Vagina (tissue), 2 donors: ENCODE measurements at regions not wholly inside any gene's neighbourhood (a gene's known extent, or its start where the extent isn't known, plus 50 kb on each side); places are given as distances from the start of the nearest gene placed in this dataset.

Source experiments
- DNase-seq, 2 donors: peaks; one replicate each; pipeline ENCODE4 v3.0.0-alpha.2; 2017; ENCODE audit errors: extremely low spot score in 2 of 2
- H3K27ac ChIP-seq: fragments of 200-600 bp; sonication (generic); one replicate; pipeline ENCODE4 v1.5.1; 2019
- H3K27me3 ChIP-seq: fragments of 200-600 bp; sonication (generic); one replicate; pipeline ENCODE4 v1.5.1; 2019
- H3K36me3 ChIP-seq, 2 donors: fragments of 200-600 bp; sonication (generic); one replicate each; pipeline ENCODE4 v1.5.1; 2017 to 2019
- H3K4me1 ChIP-seq: fragments of 200-600 bp; sonication (generic); one replicate; pipeline ENCODE4 v1.5.1; 2019
- H3K4me3 ChIP-seq, 2 donors: fragments of 200-600 bp; sonication (generic); 1 replicate in 1 of 2; 2 replicates in 1 of 2; pipeline ENCODE4 v1.5.1; 2016 to 2019
- H3K9me3 ChIP-seq: fragments of 200-600 bp; sonication (generic); one replicate; pipeline ENCODE4 v1.5.1; 2019
- POLR2A ChIP-seq, 2 donors: fragments of 450-650 bp; IDR thresholded peaks; one replicate each; pipeline ENCODE4 v1.6.1; 2017; ENCODE audit warnings: antibody characterized with exemption in 2 of 2, mild to moderate bottlenecking in 2 of 2, moderate library complexity in 2 of 2
- POLR2AphosphoS5 ChIP-seq, 2 donors: sonication (generic); formaldehyde crosslinking; IDR thresholded peaks; one replicate each; pipeline ENCODE4 v1.9.0; 2017; ENCODE audit warnings: antibody characterized with exemption in 2 of 2, mild to moderate bottlenecking in 2 of 2, low read depth in 1 of 2; ENCODE audit not compliant: insufficient read depth in 1 of 2
- intact Hi-C: fragments of 100-400 bp; cut with DNase I; formaldehyde crosslinking; loops from one replicate; pipeline ENCODE4 v1.15.1; 2023
- TF ChIP-seq, protein P1 (sequence below), 3 experiments: fragments of 450-650 bp in 2 of 3; fragments of 200-600 bp in 1 of 3; sonication (generic) in 1 of 3; IDR thresholded peaks; one replicate each; pipeline ENCODE4 v1.5.1; 2017 to 2019; ENCODE audit warnings: antibody characterized with exemption in 3 of 3, mild to moderate bottlenecking in 2 of 3, moderate library complexity in 2 of 3

DNA sequence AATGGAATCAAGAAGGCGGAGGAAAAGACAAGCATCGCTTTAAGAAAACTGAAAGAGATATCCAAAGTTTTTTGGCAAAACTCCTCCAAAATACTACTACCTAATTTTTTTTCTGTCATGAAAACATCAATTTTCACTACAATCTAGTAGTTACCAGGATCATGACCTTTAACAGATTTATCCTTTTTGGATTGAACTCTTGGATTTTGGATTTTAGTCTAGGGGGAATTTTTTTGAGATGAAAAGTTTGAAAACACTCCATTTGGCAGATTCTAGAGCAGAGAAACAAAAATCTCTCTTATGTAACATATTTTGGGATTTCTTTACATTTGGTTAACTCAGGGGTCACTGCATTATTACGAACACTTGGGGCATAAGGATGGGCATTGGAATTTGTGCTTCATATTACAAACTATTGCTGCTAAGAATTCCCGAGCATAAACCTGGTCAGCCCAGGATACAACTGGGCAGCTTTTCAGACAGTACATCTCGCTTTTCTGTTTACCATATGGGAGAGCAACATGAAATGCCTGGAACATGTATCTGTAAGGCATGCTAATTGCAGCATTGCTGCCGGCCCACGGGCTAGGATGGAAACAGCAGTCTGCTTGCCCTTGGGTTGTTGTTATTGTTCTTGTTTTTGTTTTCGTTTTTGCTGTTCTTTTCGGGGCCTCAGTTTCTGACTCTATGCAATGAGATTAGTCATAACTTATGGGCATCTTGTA, 264.3 kb downstream of the RHOU start:
- Histone ChIP-seq H3K36me3 (no peaks in the 10 kb centered on the region), H3K27me3 (no peaks in the 10 kb centered on the region), H3K27ac (no peak overlapping the region), H3K4me3 (no peak overlapping the region), H3K9me3 (no peaks in the 10 kb centered on the region), H3K4me1 (no peaks in the 10 kb centered on the region)
- intact Hi-C loops, result no loop called here
- DNase-seq, result peak; percentile 16 to 49
- no peak for TF ChIP-seq POLR2AphosphoS5 (IDR thresholded peaks at IDR 0.05; ENCODE audit: insufficient read depth in 1 of 2, low read depth in 1 of 2)
- no peak for TF ChIP-seq POLR2A (IDR thresholded peaks at IDR 0.05)
- TF ChIP-seq, protein P1, sequence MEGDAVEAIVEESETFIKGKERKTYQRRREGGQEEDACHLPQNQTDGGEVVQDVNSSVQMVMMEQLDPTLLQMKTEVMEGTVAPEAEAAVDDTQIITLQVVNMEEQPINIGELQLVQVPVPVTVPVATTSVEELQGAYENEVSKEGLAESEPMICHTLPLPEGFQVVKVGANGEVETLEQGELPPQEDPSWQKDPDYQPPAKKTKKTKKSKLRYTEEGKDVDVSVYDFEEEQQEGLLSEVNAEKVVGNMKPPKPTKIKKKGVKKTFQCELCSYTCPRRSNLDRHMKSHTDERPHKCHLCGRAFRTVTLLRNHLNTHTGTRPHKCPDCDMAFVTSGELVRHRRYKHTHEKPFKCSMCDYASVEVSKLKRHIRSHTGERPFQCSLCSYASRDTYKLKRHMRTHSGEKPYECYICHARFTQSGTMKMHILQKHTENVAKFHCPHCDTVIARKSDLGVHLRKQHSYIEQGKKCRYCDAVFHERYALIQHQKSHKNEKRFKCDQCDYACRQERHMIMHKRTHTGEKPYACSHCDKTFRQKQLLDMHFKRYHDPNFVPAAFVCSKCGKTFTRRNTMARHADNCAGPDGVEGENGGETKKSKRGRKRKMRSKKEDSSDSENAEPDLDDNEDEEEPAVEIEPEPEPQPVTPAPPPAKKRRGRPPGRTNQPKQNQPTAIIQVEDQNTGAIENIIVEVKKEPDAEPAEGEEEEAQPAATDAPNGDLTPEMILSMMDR (IDR thresholded peaks at IDR 0.05), result no peak

DNA sequence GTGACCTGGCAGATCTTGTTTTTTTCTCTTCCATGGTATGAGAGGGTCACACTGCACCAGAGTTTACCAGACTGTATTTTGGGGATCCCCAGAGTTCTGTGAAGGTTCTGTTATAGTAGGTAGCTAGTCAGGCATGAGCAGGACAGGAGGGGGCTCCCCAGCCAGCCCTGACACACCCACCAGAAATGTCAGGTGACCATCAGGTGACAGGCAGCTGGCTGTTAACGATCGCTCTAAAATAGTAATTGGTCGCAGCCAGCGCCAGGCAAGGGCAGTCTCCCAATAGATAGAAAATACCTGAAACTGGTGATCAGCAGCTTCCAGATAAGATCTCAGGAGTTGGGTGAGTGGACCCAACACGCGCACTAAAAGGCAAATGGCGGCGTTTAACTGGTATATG, 264.9 kb downstream of the RHOU start:
- no peak for TF ChIP-seq POLR2A (IDR thresholded peaks at IDR 0.05)
- TF ChIP-seq, protein P1 (IDR thresholded peaks at IDR 0.05), result no peak
- no peak for TF ChIP-seq POLR2AphosphoS5 (IDR thresholded peaks at IDR 0.05; ENCODE audit: insufficient read depth in 1 of 2, low read depth in 1 of 2)
- no peaks in the 10 kb centered on the region for H3K9me3 ChIP-seq
- no peak overlapping the region for H3K4me3 ChIP-seq
- no peaks in the 10 kb centered on the region for H3K4me1 ChIP-seq
- no peaks in the 10 kb centered on the region for H3K36me3 ChIP-seq
- intact Hi-C loops, result no loop called here
- DNase-seq, result peak; percentile 58 to 67
- no peak overlapping the region for H3K27ac ChIP-seq
- H3K27me3 ChIP-seq, result no peaks in the 10 kb centered on the region

DNA sequence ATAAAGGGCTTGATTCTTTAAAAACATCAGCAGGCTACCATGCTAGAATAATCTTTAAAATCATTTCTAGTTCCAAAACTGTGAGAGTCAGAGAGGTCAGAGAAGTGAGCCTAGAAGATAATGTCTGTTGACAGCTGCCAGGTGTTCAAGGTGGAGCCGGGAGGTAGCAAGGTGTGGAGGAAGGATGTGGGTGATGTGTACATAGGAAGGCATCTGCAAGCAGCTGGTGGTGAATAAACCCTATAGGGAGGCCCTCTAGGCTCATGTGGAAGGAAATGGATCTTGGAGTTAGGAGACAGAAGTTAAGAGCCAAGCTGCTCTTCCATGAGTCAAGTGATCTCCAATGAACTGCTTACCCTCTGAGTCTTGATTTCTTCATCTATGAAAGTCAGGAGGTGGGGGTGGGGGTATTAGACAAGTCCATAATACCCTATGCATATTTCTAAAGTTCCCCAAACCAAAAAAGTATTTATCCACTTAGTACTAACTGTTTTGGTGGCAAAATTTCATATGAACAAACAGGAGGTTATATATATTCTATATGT, 266.3 kb downstream of the RHOU start:
- Histone ChIP-seq H3K27me3 (no peaks in the 10 kb centered on the region), H3K9me3 (no peaks in the 10 kb centered on the region), H3K4me1 (no peaks in the 10 kb centered on the region), H3K4me3 (no peak overlapping the region), H3K36me3 (no peaks in the 10 kb centered on the region), H3K27ac (no peak overlapping the region)
- DNase-seq, result peak; percentile 29 to 46
- intact Hi-C loops, result no loop called here
- TF ChIP-seq, protein P1 (IDR thresholded peaks at IDR 0.05), result no peak
- no peak for TF ChIP-seq POLR2AphosphoS5 (IDR thresholded peaks at IDR 0.05; ENCODE audit: insufficient read depth in 1 of 2, low read depth in 1 of 2)
- no peak for TF ChIP-seq POLR2A (IDR thresholded peaks at IDR 0.05)

DNA sequence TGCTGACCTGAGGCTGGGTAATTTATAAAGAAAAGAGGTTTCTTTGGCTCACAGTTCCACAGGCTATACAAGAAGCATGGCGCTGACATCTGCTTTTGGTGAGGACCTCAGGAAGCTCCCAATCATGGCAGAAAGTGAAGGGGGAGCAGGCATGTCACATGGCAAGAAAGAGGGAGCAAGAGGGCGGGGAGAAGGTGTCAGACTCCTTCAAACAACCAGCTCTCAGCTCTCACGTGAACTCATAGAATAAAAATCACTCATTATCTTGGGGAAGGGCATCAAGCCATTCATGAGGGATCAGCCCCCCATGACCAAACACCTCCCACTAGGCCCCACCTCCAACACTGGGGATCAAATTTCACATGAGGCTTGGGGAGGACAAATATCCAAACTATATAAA, 266.8 kb downstream of the RHOU start:
- no peak overlapping the region for H3K27ac ChIP-seq
- DNase-seq, result peak; percentile 18 to 22
- H3K4me3 ChIP-seq, result no peak overlapping the region
- H3K4me1 ChIP-seq, result no peaks in the 10 kb centered on the region
- no peak for TF ChIP-seq POLR2A (IDR thresholded peaks at IDR 0.05)
- no peak for TF ChIP-seq POLR2AphosphoS5 (IDR thresholded peaks at IDR 0.05; ENCODE audit: insufficient read depth in 1 of 2, low read depth in 1 of 2)
- TF ChIP-seq, protein P1 (IDR thresholded peaks at IDR 0.05), result no peak
- intact Hi-C loops, result no loop called here
- no peaks in the 10 kb centered on the region for H3K27me3 ChIP-seq
- H3K9me3 ChIP-seq, result no peaks in the 10 kb centered on the region
- H3K36me3 ChIP-seq, result no peaks in the 10 kb centered on the region

DNA sequence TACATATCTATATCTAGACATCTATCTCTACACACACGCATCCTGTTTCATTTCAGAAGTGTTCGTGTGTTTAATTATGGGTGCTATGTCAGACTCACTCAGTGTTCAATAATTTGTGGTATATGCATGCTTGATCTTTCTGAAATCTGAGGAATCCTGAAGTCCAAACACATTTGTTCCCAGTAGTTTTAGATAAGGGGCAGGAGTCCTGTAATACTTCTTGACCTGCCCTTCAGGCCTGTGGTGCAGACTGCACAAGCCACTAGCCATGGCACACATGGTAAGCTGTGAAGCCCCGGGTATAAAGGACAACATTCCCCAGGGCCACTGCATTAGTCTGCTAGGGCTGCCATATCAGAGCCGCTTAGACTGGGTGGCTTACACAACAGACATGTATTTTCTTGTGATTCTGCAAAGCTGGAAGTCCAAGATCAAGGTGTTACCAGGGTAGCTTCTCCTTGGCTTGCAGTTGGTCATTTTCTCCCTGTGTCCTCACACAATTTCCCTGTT, 267.2 kb downstream of the RHOU start:
- no peak overlapping the region for H3K27ac ChIP-seq
- no peaks in the 10 kb centered on the region for H3K36me3 ChIP-seq
- no peaks in the 10 kb centered on the region for H3K27me3 ChIP-seq
- no peaks in the 10 kb centered on the region for H3K9me3 ChIP-seq
- no peak overlapping the region for H3K4me3 ChIP-seq
- intact Hi-C loops, result no loop called here
- DNase-seq, result peak; percentile 40 to 72
- H3K4me1 ChIP-seq, result no peaks in the 10 kb centered on the region
- TF ChIP-seq POLR2AphosphoS5 (IDR thresholded peaks at IDR 0.05; ENCODE audit: insufficient read depth in 1 of 2, low read depth in 1 of 2), result no peak
- TF ChIP-seq POLR2A (IDR thresholded peaks at IDR 0.05), result no peak
- TF ChIP-seq, protein P1 (IDR thresholded peaks at IDR 0.05), result no peak
